Neuronal stem cell (in vitro differentiated cells): ENCODE measurements at regions not wholly inside any gene's neighbourhood (a gene's known extent, or its start where the extent isn't known, plus 50 kb on each side); places are given as distances from the start of the nearest gene placed in this dataset.

Source experiments
- DNase-seq: peaks from one replicate; pipeline ENCODE4 v3.0.0-alpha.2; 2013; ENCODE audit warnings: low spot score
- H2AFZ ChIP-seq: one replicate; pipeline ENCODE4 v1.6.1; 2013; ENCODE audit warnings: mild to moderate bottlenecking, low read length, inconsistent platforms
- H2AK5ac ChIP-seq: 2 replicates; pipeline ENCODE4 v1.6.1; 2013; ENCODE audit warnings: low read depth, mild to moderate bottlenecking, inconsistent platforms, low read length, moderate library complexity, mixed read lengths
- H2BK120ac ChIP-seq: 2 replicates; pipeline ENCODE4 v1.6.1; 2013; ENCODE audit warnings: low read depth, mild to moderate bottlenecking, inconsistent platforms, low read length, moderate library complexity, mixed read lengths
- H2BK12ac ChIP-seq: one replicate; pipeline ENCODE4 v1.6.1; 2013; ENCODE audit warnings: low read length, inconsistent platforms
- H2BK15ac ChIP-seq: 2 replicates; pipeline ENCODE4 v1.6.1; 2013; ENCODE audit warnings: mild to moderate bottlenecking, low read length, inconsistent platforms, mixed read lengths
- H2BK5ac ChIP-seq: one replicate; pipeline ENCODE4 v1.6.1; 2013; ENCODE audit warnings: inconsistent platforms, mild to moderate bottlenecking, low read length, moderate library complexity
- H3K14ac ChIP-seq: one replicate; pipeline ENCODE4 v1.6.1; 2013; ENCODE audit warnings: low read length, inconsistent platforms
- H3K18ac ChIP-seq: 2 replicates; pipeline ENCODE4 v1.6.1; 2013; ENCODE audit warnings: low read length, inconsistent platforms
- H3K23ac ChIP-seq: 2 replicates; pipeline ENCODE4 v1.6.1; 2013; ENCODE audit warnings: low read depth, mild to moderate bottlenecking, mixed read lengths, low read length, inconsistent platforms; ENCODE audit not compliant: poor library complexity
- H3K27ac ChIP-seq: replicated peaks from 3 replicates; pipeline ENCODE4 v1.5.1; 2013; ENCODE audit warnings: low read length, inconsistent platforms
- H3K27me3 ChIP-seq, 3 experiments: 2 replicates each; pipeline ENCODE4 v1.6.1; 2013; ENCODE audit warnings: low read length in 3 of 3, mild to moderate bottlenecking in 2 of 3, inconsistent platforms in 1 of 3, low read depth in 1 of 3, mixed read lengths in 1 of 3, moderate library complexity in 1 of 3; ENCODE audit not compliant: control insufficient read depth in 3 of 3, insufficient read depth in 3 of 3
- H3K36me3 ChIP-seq, 2 donors: replicated peaks in 1 of 2; 2 replicates each; pipeline ENCODE4 v1.6.1; 2013; ENCODE audit warnings: low read length in 2 of 2; ENCODE audit not compliant: control insufficient read depth in 2 of 2, insufficient read depth in 2 of 2
- H3K4ac ChIP-seq: 2 replicates; pipeline ENCODE4 v1.6.1; 2013; ENCODE audit warnings: inconsistent platforms, mild to moderate bottlenecking, low read length, moderate library complexity
- H3K4me1 ChIP-seq, 2 donors: 1 replicate in 1 of 2; 2 replicates in 1 of 2; pipeline ENCODE4 v1.6.1; 2013; ENCODE audit warnings: low read length in 2 of 2, low read depth in 1 of 2; ENCODE audit not compliant: control insufficient read depth in 2 of 2, insufficient read depth in 1 of 2
- H3K4me2 ChIP-seq: one replicate; pipeline ENCODE4 v1.6.1; 2013; ENCODE audit warnings: mild to moderate bottlenecking, low read length, inconsistent platforms; ENCODE audit not compliant: insufficient read depth, poor library complexity, severe bottlenecking
- H3K4me3 ChIP-seq, 2 donors: 2 replicates each; pipeline ENCODE4 v1.5.1; 2013; ENCODE audit warnings: low read length in 2 of 2, mild to moderate bottlenecking in 2 of 2, inconsistent platforms in 1 of 2, moderate library complexity in 1 of 2
- H3K79me1 ChIP-seq: one replicate; pipeline ENCODE4 v1.6.1; 2013; ENCODE audit warnings: low read depth, mild to moderate bottlenecking, inconsistent platforms, low read length, moderate library complexity
- H3K9ac ChIP-seq: one replicate; pipeline ENCODE4 v1.6.1; 2013; ENCODE audit warnings: mild to moderate bottlenecking, low read depth, low read length, inconsistent platforms; ENCODE audit not compliant: poor library complexity
- H3K9me3 ChIP-seq, 2 donors: replicated peaks in 1 of 2; 2 replicates each; pipeline versions ENCODE3 to v1.6.1; 2013; ENCODE audit warnings: low read length in 2 of 2, mild to moderate bottlenecking in 2 of 2, inconsistent platforms in 1 of 2, low read depth in 1 of 2, mixed read lengths in 1 of 2, moderate library complexity in 1 of 2; ENCODE audit not compliant: control insufficient read depth in 2 of 2, insufficient read depth in 1 of 2
- H4K8ac ChIP-seq: one replicate; pipeline ENCODE4 v1.6.1; 2013; ENCODE audit warnings: low read depth, mild to moderate bottlenecking, inconsistent platforms, low read length, moderate library complexity
- H4K91ac ChIP-seq: one replicate; pipeline ENCODE4 v1.6.1; 2013; ENCODE audit warnings: low read length, low read depth, mild to moderate bottlenecking, inconsistent platforms; ENCODE audit not compliant: poor library complexity
- WGBS, 2 donors: extraction: QIAGEN DNeasy Blood & Tissue Kit; methylation state at CpG; one replicate each; pipeline ENCODE4 v1.1.7; 2013; ENCODE audit warnings: missing lambda C conversion rate in 2 of 2, mixed read lengths in 1 of 2; ENCODE audit not compliant: insufficient read length in 2 of 2, insufficient replicate concordance in 1 of 2; ENCODE audit errors: extremely low coverage in 2 of 2; 5-methylcytosine and 5-hydroxymethylcytosine counted together

GRCh38 chr6:137781639-137782038, 85.4 kb upstream of the TNFAIP3 start:
- Histone ChIP-seq H3K9ac (no peak overlapping the region), H2BK5ac (no peak overlapping the region), H3K18ac (no peak overlapping the region), H2AK5ac (no peak overlapping the region), H3K23ac (no peak overlapping the region), H3K9me3 (no peaks in the 10 kb centered on the region), H3K4me2 (no peak overlapping the region), H3K79me1 (no peaks in the 10 kb centered on the region), H3K36me3 (no peaks in the 10 kb centered on the region), H4K8ac (no peak overlapping the region), H3K14ac (no peak overlapping the region), H2AFZ (no peak overlapping the region), H2BK15ac (no peak overlapping the region), H2BK120ac (no peak overlapping the region), H3K4me3 (no peak overlapping the region), H3K4me1 (no peaks in the 10 kb centered on the region), H3K4ac (no peak overlapping the region), H3K27ac (no peak overlapping the region), H4K91ac (no peak overlapping the region), H3K27me3 (no peaks in the 10 kb centered on the region), H2BK12ac (no peak overlapping the region)
- DNase-seq = no peak
- no CpG with 5 or more reads among the region's 3 CpGs for WGBS, 2 donors

- Histone ChIP-seq H3K23ac (no peak overlapping the region), H2BK120ac (no peak overlapping the region), H2BK12ac (no peak overlapping the region), H3K4me3 (no peak overlapping the region), H3K9me3 (no peaks in the 10 kb centered on the region), H4K91ac (no peak overlapping the region), H2BK5ac (no peak overlapping the region), H3K27me3 (no peaks in the 10 kb centered on the region), H3K14ac (no peak overlapping the region), H3K18ac (no peak overlapping the region), H3K36me3 (no peaks in the 10 kb centered on the region), H3K79me1 (no peaks in the 10 kb centered on the region), H2BK15ac (no peak overlapping the region), H2AFZ (no peak overlapping the region), H3K4me2 (no peak overlapping the region), H3K9ac (no peak overlapping the region), H3K4ac (no peak overlapping the region), H3K4me1 (no peaks in the 10 kb centered on the region), H3K27ac (no peak overlapping the region), H2AK5ac (no peak overlapping the region), H4K8ac (no peak overlapping the region)
- WGBS, 2 donors = no CpG with 5 or more reads among the region's 10 CpGs
- DNase-seq = no peak
Observed at GRCh38 chr6:137782166-137783039, 84.7 kb upstream of the TNFAIP3 start.

- no peaks in the 10 kb centered on the region for H3K9me3 ChIP-seq
- no peak overlapping the region for H3K23ac ChIP-seq
- H3K4me3 ChIP-seq = no peak overlapping the region
- no peak overlapping the region for H4K91ac ChIP-seq
- H2BK15ac ChIP-seq = no peak overlapping the region
- no peak overlapping the region for H2AFZ ChIP-seq
- no peak overlapping the region for H2BK5ac ChIP-seq
- H3K27ac ChIP-seq = no peak overlapping the region
- no peaks in the 10 kb centered on the region for H3K4me1 ChIP-seq
- no peak overlapping the region for H3K9ac ChIP-seq
- WGBS, 2 donors = no CpG with 5 or more reads among the region's 1 CpG
- H3K79me1 ChIP-seq = no peaks in the 10 kb centered on the region
- H3K14ac ChIP-seq = no peak overlapping the region
- no peak overlapping the region for H2BK120ac ChIP-seq
- H3K27me3 ChIP-seq = no peaks in the 10 kb centered on the region
- no peak overlapping the region for H2AK5ac ChIP-seq
- DNase-seq = no peak
- no peaks in the 10 kb centered on the region for H3K36me3 ChIP-seq
- no peak overlapping the region for H3K18ac ChIP-seq
- no peak overlapping the region for H3K4ac ChIP-seq
- H3K4me2 ChIP-seq = no peak overlapping the region
- no peak overlapping the region for H2BK12ac ChIP-seq
- no peak overlapping the region for H4K8ac ChIP-seq
Observed at GRCh38 chr6:137783710-137784109, 83.3 kb upstream of the TNFAIP3 start.

- H3K4ac ChIP-seq = no peak overlapping the region
- H2BK5ac ChIP-seq = no peak overlapping the region
- H2BK15ac ChIP-seq = no peak overlapping the region
- no peak overlapping the region for H3K4me2 ChIP-seq
- H2BK120ac ChIP-seq = no peak overlapping the region
- H3K9me3 ChIP-seq = no peaks in the 10 kb centered on the region
- H3K4me3 ChIP-seq = no peak overlapping the region
- no CpG with 5 or more reads among the region's 1 CpG for WGBS, 2 donors
- no peak overlapping the region for H3K9ac ChIP-seq
- H4K91ac ChIP-seq = no peak overlapping the region
- no peak overlapping the region for H4K8ac ChIP-seq
- DNase-seq = no peak
- no peak overlapping the region for H3K23ac ChIP-seq
- no peak overlapping the region for H2BK12ac ChIP-seq
- H3K27me3 ChIP-seq = no peaks in the 10 kb centered on the region
- H3K36me3 ChIP-seq = no peaks in the 10 kb centered on the region
- no peaks in the 10 kb centered on the region for H3K79me1 ChIP-seq
- no peak overlapping the region for H2AK5ac ChIP-seq
- no peak overlapping the region for H3K27ac ChIP-seq
- H3K18ac ChIP-seq = no peak overlapping the region
- no peak overlapping the region for H2AFZ ChIP-seq
- H3K14ac ChIP-seq = no peak overlapping the region
- no peaks in the 10 kb centered on the region for H3K4me1 ChIP-seq
Observed at GRCh38 chr6:137784583-137784982, 82.5 kb upstream of the TNFAIP3 start.
